NCI-H1105 (cell line): ENCODE measurements at regions not wholly inside any gene's neighbourhood (a gene's known extent, or its start where the extent isn't known, plus 50 kb on each side); places are given as distances from the start of the nearest gene placed in this dataset.

Experiments
- DNase-seq: peaks from one replicate; lab custom pipeline; 2025; lab: John Stamatoyannopoulos, UW

DNA sequence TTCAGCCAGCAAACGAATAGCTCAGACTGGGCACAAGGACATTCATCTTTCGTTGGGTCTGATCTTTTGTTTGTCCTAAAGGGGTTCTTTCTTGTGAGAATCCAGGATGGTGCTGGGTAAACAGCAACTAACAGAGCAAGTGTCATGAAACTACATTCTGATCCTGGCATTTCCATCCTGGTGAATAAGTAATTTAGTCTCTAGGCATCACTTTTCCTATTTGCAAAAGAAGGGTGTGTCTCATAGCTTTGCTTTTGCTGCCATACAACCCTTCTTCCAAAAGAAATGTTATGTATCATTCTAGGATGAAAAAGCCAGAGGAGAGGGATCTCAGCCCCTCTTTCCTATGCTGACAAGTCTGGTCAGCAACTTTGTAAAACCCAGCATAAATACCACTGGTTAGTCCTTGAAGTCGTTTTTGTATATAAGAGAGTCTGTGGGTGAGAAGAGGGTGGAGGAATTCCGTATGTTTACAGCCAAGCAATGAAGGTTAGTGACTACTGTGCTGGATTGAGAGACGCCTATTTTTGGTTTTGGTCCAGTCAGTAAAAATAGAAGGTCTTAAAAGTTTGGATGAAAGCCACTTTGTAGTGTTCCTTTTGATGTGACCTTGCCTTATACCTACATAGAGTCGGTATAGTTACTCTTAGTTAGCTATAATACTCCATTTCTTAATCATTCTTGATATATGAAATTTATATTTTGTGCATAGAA, 88.4 kb upstream of the SLC25A13 start:
- no peak for DNase-seq

DNA sequence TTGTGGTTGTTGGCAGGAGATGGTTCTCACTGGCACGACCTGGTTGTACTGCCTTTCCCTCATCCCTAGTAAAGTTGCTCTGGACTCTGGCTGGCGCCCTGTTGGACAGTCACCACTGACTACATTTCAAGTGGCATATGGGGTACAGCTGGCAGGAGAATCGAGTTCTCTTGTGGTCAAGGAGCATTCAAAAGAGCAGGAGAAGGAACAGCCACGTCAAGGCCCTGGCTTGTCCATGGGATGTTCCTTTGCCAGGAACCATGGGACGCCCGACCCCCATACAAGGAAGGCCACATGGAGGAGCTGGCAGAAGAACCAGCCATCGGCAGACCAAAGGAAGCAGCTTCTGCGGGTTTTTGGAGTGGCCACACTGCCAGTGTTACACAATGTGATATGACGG, 87.0 kb upstream of the SLC25A13 start:
- DNase-seq, result no peak

DNA sequence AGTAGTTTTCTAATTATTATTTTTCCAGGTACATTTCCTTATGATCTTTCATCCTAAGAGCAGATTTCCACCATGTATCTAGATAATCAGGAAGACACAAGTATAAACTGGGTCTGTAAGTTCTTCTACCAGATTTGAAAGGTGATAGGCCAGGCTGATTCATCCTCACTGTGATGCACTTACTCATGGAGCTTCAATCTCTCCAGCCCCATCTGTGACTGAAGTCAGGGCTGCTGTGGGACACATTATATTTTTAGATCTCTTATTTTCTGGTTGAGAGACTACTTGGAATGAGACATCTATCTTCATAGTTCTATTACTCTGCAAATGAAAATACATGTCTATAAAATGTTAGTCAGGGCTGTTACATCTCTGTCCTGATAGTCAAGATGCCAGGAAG, 85.5 kb upstream of the SLC25A13 start:
- DNase-seq, result no peak

DNA sequence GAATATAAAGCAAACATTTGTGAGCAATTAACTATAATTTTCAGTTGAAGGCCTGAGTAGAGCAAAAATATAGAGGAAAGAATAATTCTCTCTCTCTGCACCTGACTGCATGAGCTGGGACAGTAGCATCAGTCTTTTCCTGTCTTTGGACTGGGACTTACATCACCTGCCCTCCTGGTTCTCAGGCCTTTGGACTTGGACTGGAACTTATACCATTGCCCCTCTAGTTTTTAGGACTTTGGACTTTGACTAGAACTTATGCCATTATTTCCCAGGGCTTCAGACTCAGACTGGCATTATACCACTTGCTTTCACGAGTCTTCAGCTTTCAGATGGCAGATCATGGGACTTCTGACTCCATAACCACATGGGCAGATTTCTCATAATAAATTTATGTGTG, 81.0 kb upstream of the SLC25A13 start:
- no peak for DNase-seq

DNA sequence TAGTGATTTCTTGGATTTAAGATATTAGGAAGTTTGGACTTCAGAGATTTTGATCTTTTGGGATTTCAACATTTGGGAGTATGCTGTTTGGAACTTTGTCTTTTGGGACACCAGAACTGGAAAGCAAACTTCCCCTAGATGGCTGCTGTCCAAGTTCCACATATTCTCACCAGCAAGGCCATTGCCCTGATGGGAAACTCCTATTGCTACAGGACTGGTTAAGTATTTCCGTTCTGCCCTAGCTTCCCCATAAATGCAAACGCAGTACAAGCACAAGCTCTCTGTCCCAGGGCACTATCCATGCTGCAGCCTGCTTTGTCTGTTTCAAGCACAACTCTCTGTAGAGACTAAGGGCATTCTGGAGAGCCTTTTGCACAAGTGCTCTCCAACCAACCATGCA, 79.3 kb upstream of the SLC25A13 start:
- no peak for DNase-seq

DNA sequence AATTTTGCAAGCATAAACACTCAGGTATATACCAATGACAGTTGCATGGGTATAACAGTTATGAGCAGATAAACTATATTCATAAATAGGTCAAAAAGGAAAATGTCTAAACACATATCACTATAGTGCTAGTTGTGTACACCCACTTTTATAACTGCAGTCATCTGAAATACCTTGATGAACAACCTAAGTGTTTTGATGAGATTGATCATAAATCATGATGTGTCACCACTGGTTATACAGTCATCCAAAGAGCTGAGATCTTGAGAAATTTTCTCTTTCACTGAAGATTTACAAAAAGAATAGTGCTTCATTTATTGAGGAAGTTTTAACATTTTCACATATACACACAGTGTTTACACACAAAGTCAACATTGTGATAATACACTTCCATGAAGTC, 78.6 kb upstream of the SLC25A13 start:
- no peak for DNase-seq

DNA sequence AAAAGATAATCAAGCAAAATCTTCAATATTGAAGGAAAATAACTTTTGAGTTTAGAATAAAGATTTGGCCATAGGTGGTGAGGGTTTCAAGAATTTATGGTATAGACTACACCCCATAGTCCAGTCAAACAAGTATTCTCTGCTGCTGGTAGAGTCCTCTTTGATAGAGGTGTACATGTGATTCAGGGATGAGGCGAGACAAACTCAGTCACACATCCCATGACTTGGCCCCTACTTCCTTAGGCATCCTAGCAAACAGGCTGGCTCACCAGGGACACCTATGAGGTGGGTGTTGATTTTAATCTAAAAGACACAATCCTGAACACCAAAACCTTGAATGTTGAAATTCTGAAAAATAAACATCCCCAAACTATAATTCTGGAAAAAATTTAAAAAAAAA, 78.1 kb upstream of the SLC25A13 start:
- no peak for DNase-seq

DNA sequence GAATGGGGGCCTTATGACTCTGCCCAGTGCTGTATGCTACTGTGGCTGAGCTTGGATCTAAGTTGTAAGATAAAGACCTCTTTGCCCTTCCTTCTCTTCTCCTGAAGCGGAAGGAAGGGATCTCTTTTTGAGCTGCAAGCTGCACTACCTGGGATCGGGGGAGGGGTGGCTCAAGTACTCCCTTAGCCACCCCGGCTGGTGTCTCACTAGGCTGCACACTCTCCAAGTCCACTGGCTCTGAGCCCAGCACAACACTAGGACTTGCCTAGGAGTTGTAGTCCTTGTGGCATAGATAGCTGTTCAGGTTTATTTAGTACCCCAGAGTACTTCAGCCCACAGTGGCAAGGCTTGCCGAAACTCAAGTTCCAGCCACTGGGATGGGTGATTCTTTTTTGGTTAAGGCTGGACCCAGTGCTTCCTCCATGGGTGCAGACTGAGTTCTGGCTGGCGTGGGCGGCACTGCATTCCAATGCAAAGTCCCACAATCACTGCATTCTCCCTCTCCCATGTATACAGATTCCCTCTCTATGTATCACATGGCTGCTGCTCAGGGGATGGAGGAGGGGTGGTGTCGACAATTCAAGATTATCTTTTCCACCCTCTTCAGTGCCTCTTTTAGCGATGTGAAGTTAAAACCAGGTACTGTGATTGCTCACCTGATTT, 76.2 kb upstream of the SLC25A13 start:
- DNase-seq, result peak; percentile 51

DNA sequence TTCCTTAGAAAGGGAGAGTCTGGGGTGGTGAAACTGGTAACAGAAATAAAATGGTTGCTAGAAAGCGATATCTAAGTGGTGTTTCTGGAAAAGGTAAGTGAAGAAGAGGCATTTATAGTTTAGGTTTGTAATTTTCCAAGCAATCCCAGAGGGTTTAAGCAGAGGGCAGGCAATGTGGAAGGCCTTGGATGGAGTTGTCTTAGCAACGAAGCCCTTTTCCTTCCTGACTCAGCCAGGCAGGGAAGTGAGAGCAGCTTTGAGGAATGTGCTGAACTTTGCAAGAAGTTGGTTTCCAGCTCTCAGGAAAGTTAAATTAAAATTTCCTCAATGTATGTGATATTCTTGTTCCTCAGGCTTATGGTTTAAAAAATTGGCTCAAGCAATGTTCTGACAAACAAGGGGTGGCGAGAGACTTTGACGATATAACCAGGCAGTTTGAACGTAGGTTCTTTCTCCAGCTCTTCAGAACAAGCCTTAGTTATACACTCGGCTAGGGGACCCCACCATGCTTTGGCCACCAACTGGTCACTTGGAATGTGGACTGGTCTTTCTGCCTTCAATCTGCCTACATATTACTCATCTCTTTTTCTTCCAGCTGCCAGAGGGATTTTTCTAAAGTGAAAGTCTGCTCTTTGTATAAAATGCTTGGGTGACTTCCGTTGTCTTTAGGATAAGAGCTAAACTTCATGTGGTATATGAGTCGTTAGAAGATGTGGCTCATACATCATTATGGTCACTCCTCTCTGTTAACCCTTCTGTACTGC, 66.9 kb upstream of the SLC25A13 start:
- DNase-seq, result no peak

DNA sequence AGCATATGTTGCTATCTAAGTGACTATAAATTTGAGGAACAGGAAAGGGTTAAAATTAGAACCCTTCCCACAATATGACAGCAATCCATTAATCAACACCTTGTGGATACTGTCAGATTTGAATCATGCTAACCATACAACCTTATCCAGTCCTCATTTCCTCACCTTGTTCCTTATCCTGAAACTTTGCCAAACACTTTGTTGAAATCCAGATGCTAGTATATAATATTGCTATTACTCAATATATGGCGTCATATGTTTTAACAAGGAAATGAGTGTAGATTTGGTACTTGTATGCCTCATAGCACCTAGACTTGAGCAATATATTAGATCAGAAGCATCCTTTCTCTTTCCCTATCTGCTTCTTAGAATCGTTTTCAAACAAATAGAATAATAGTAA, 66.3 kb upstream of the SLC25A13 start:
- no peak for DNase-seq

DNA sequence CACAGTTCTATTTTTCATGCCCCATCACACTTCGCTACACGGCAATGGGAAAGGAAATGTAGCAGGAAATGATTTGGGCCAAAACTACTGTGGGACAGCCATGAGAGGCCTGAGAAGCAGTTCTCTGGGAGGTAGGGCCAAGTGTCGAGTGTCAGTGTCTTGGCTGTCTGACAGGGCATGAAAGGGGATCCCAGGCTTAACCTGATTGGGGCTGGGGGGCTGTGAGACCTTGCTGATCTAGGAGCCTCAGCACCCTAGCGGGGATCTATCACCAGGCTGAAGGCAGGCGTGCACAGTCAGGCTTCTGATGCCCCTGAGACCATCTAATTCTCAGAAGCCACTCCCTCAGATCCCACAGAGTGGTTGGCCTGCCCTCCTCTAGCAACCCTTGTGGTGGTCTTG, 58.2 kb upstream of the SLC25A13 start:
- peak; percentile 9 for DNase-seq

DNA sequence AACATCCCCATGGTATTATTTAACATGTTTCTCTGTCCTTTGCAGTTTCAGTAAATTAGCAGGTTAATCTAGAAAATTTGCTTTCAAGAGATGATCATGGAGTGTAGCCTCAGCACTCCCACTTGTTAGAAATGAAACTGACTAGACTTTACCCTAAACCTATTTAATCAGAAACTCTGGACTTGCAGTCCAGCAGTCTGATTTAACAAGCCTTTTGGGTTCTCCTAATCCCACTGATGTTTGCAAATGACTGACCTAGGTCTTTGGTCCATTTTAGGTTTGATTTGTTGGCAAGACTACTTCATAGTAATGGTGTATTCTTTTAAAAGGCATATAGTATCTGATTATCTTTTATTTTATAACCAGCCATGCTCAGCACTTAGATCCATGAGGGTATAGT, 55.5 kb upstream of the SLC25A13 start:
- no peak for DNase-seq
